ENCODE measurements at regions not wholly inside any gene's neighbourhood (a gene's known extent, or its start where the extent isn't known, plus 50 kb on each side); places are given as distances from the start of the nearest gene placed in this dataset.
A peak's percentile ranks its signal among the peaks of the same experiment; 100 is the strongest.

GRCh38 chr13:22707946-22708345, 472.8 kb upstream of the SGCG start:
- TF ChIP-seq CTCF (IDR thresholded peaks at IDR 0.05): no peak
- no peaks in the 10 kb centered on the region for H3K9me3 ChIP-seq
- no peaks in the 10 kb centered on the region for H3K4me1 ChIP-seq
- DNase-seq: no peak
- intact Hi-C loops (cut with DNase I): no loop called here
- H3K4me3 ChIP-seq: no peak overlapping the region
- no peak for ATAC-seq
- H3K27ac ChIP-seq: no peak overlapping the region
- H3K36me3 ChIP-seq: no peaks in the 10 kb centered on the region
- 80 to 85% methylated on average over 5 of the region's 5 CpGs for WGBS, 2 donors
- no peak for FAIRE-seq
- no peaks in the 10 kb centered on the region for H3K27me3 ChIP-seq

- 60 to 67% methylated on average over 7 of the region's 7 CpGs for WGBS, 2 donors
- no peaks in the 10 kb centered on the region for H3K4me1 ChIP-seq
- intact Hi-C loops (cut with DNase I): no loop called here
These were observed 463.7 kb upstream of the SGCG start for GRCh38 chr13:22717036-22717435.

GRCh38 chr13:22726726-22727125, 454.1 kb upstream of the SGCG start:
- 44 to 59% methylated on average over 6 of the region's 6 CpGs for WGBS, 2 donors

More at GRCh38 chr13:22717036-22717435, 463.7 kb upstream of the SGCG start:
- Histone ChIP-seq H3K4me3 (no peak overlapping the region), H3K36me3 (no peaks in the 10 kb centered on the region), H3K27ac (no peak overlapping the region), H3K27me3 (no peaks in the 10 kb centered on the region), H3K9me3 (no peaks in the 10 kb centered on the region)
- TF ChIP-seq CTCF (IDR thresholded peaks at IDR 0.05): no peak
- FAIRE-seq (no peak), ATAC-seq (no peak), DNase-seq (no peak)

GRCh38 chr13:22735011-22735995, 445.5 kb upstream of the SGCG start:
- ATAC-seq (peak in 1 of 4 donors; percentile 36), FAIRE-seq (no peak), DNase-seq (no peak)
- H3K4me3 ChIP-seq: no peak overlapping the region
- no peak overlapping the region for H3K27ac ChIP-seq
- TF ChIP-seq CTCF (IDR thresholded peaks at IDR 0.05): no peak
- no peaks in the 10 kb centered on the region for H3K36me3 ChIP-seq
- 41 to 44% methylated on average over 24 of the region's 24 CpGs for WGBS, 2 donors
- no peaks in the 10 kb centered on the region for H3K27me3 ChIP-seq
- intact Hi-C loops (cut with DNase I): no loop called here
- H3K9me3 ChIP-seq: no peaks in the 10 kb centered on the region
- H3K4me1 ChIP-seq: no peaks in the 10 kb centered on the region

More at GRCh38 chr13:22726726-22727125, 454.1 kb upstream of the SGCG start:
- Histone ChIP-seq H3K4me1 (no peaks in the 10 kb centered on the region), H3K36me3 (no peaks in the 10 kb centered on the region), H3K4me3 (no peak overlapping the region), H3K9me3 (no peaks in the 10 kb centered on the region), H3K27me3 (no peaks in the 10 kb centered on the region), H3K27ac (no peak overlapping the region)
- no peak for TF ChIP-seq CTCF (IDR thresholded peaks at IDR 0.05)
- ATAC-seq: no peak
- no peak for DNase-seq
- FAIRE-seq: no peak
- intact Hi-C loops (cut with DNase I): no loop called here
